Karpas-422 (cell line): ENCODE measurements at regions not wholly inside any gene's neighbourhood (a gene's known extent, or its start where the extent isn't known, plus 50 kb on each side); places are given as distances from the start of the nearest gene placed in this dataset.

Source experiments
- DNase-seq: peaks from one replicate; pipeline ENCODE4 v3.0.0-alpha.2; 2015
- H2AFZ ChIP-seq: fragments of 200-600 bp; sonication (generic); 2 replicates; pipeline ENCODE4 v1.6.1; 2014; ENCODE audit warnings: antibody characterized with exemption, low read length, mixed read lengths
- H3K27ac ChIP-seq: fragments of 200-600 bp; sonication (generic); 2 replicates; pipeline ENCODE4 v1.5.1; 2014; ENCODE audit warnings: mild to moderate bottlenecking, low read length, moderate library complexity
- H3K27me3 ChIP-seq: fragments of 200-600 bp; sonication (generic); 2 replicates; pipeline ENCODE4 v1.6.1; 2014; ENCODE audit warnings: low read length, mixed read lengths
- H3K36me3 ChIP-seq: fragments of 200-600 bp; sonication (generic); 2 replicates; pipeline ENCODE4 v1.6.1; 2014; ENCODE audit warnings: low read length, mixed read lengths; ENCODE audit not compliant: insufficient read depth
- H3K4me1 ChIP-seq: fragments of 200-600 bp; sonication (generic); 2 replicates; pipeline ENCODE4 v1.6.1; 2014; ENCODE audit warnings: mild to moderate bottlenecking, low read length, mixed read lengths
- H3K4me2 ChIP-seq: fragments of 200-600 bp; sonication (generic); 2 replicates; pipeline ENCODE4 v1.6.1; 2014; ENCODE audit warnings: low read length, low read depth, mild to moderate bottlenecking; ENCODE audit not compliant: poor library complexity, severe bottlenecking
- H3K4me3 ChIP-seq: fragments of 200-600 bp; sonication (generic); 2 replicates; pipeline ENCODE4 v1.5.1; 2014; ENCODE audit warnings: mild to moderate bottlenecking, antibody characterized with exemption, low read length, mixed read lengths
- H3K79me2 ChIP-seq: fragments of 200-600 bp; sonication (generic); 2 replicates; pipeline ENCODE4 v1.6.1; 2014; ENCODE audit warnings: mild to moderate bottlenecking, low read length, mixed read lengths
- H3K9ac ChIP-seq: fragments of 200-600 bp; sonication (generic); 2 replicates; pipeline ENCODE4 v1.6.0; 2014; ENCODE audit warnings: low read length
- H3K9me2 ChIP-seq: fragments of 200-600 bp; sonication (generic), shearing (Covaris generic); replicated peaks from 2 replicates; pipeline ENCODE4 v1.6.0; 2014; ENCODE audit warnings: mild to moderate bottlenecking, low read length, moderate library complexity; ENCODE audit not compliant: insufficient read depth
- H3K9me3 ChIP-seq: fragments of 300-700, 200-600 bp; sonication (generic); 2 replicates; pipeline ENCODE4 v1.6.1; 2014; ENCODE audit warnings: low read length, mixed read lengths
- H4K20me1 ChIP-seq: fragments of 200-600 bp; sonication (generic); 2 replicates; pipeline ENCODE4 v1.6.1; 2014; ENCODE audit warnings: mild to moderate bottlenecking, antibody characterized with exemption, low read length, low read depth; ENCODE audit not compliant: insufficient read depth

DNA sequence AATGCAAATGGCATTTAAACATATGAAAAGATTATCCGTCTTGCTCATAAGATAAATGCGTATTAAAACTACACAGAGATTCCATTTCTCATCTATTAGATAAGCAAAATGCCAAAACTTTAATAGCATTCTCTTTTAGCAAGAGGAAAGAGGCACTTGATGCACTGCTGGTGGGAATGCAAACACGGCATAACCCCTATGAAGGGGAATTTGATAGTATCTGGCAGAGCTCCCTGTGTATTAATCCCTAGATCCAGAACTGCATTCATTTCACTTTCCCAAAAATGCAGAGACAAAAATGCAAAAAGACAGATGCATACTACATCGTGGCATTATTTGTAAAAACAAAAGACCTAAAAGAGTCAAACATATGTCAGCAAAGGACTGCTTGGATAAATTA is 193.6 kb upstream of the STARD13 start:
- Histone ChIP-seq H2AFZ (no peak overlapping the region), H3K4me3 (no peak overlapping the region), H3K4me1 (no peaks in the 10 kb centered on the region), H3K9me3 (peaks cover 1% of the 10 kb centered on the region; the same call in 1 of the 2 replicates), H3K9ac (no peak overlapping the region), H3K27ac (no peak overlapping the region), H3K27me3 (no peaks in the 10 kb centered on the region), H3K36me3 (no peaks in the 10 kb centered on the region), H3K4me2 (no peak overlapping the region), H4K20me1 (no peaks in the 10 kb centered on the region), H3K9me2 (no peaks in the 10 kb centered on the region), H3K79me2 (no peaks in the 10 kb centered on the region)
- DNase-seq: no peak

- no peak overlapping the region for H3K4me3 ChIP-seq
- no peak overlapping the region for H2AFZ ChIP-seq
- H3K9me3 ChIP-seq: peaks cover 6% of the 10 kb centered on the region; the same call in 1 of the 2 replicates
- H3K4me2 ChIP-seq: no peak overlapping the region
- no peaks in the 10 kb centered on the region for H3K9me2 ChIP-seq
- no peak for DNase-seq
- no peaks in the 10 kb centered on the region for H3K4me1 ChIP-seq
- H3K36me3 ChIP-seq: no peaks in the 10 kb centered on the region
- no peaks in the 10 kb centered on the region for H4K20me1 ChIP-seq
- H3K9ac ChIP-seq: no peak overlapping the region
- no peaks in the 10 kb centered on the region for H3K79me2 ChIP-seq
- H3K27me3 ChIP-seq: peaks cover under 1% of the 10 kb centered on the region; the same call in 1 of the 2 replicates
- H3K27ac ChIP-seq: no peak overlapping the region
Measured at GRCh38 chr13:33480561-33480960, 195.0 kb upstream of the STARD13 start.

DNA sequence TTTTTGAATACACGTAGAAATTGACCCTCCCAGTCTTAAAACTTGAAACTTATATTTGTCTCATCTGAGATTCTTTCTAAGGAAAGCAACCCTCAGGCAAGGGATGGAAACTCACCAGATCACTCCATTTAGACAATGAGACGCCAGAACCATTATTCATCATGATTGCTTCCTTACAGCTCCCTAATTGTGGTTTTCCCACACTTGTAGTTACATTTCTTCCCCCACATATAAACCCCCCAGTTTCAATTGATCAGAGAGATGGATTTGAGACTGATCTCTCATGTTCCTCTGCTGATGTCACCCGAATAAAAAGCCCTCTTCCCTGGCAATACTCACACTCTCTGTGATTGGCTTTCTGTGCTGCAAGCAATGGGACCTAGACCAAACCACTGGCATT is 197.9 kb upstream of the STARD13 start:
- Histone ChIP-seq H3K4me3 (no peak overlapping the region), H3K9me3 (peaks cover 6% of the 10 kb centered on the region; the same call in 1 of the 2 replicates), H3K27ac (no peak overlapping the region), H3K27me3 (peaks cover 4% of the 10 kb centered on the region; the same call in 1 of the 2 replicates), H3K9me2 (no peaks in the 10 kb centered on the region), H3K9ac (no peak overlapping the region), H3K4me2 (no peak overlapping the region), H2AFZ (no peak overlapping the region), H3K79me2 (no peaks in the 10 kb centered on the region), H4K20me1 (no peaks in the 10 kb centered on the region), H3K4me1 (no peaks in the 10 kb centered on the region), H3K36me3 (no peaks in the 10 kb centered on the region)
- no peak for DNase-seq

DNA sequence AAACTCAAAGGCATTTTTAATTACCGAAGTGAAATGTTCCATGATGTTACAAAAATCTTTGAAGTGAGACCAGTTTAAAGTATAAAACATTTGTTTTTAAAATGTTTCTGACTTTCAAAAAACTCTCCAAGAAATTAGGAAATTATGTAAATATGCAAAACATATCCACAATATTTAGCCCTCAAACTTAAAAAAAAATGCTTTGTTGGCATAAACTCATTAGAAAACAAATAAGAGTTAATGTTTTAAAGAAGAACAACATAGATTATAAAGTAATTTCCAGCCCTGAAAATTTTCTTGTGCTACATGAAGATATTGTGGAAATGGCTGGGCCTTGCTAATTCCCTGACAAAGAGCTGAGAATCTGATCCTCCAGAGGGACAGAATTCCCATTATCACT is 199.7 kb upstream of the STARD13 start:
- no peaks in the 10 kb centered on the region for H3K4me1 ChIP-seq
- no peak overlapping the region for H3K4me2 ChIP-seq
- H3K9ac ChIP-seq: no peak overlapping the region
- H3K4me3 ChIP-seq: no peak overlapping the region
- DNase-seq: no peak
- peaks cover 4% of the 10 kb centered on the region; the same call in 1 of the 2 replicates for H3K27me3 ChIP-seq
- peaks cover 6% of the 10 kb centered on the region; the same call in 1 of the 2 replicates for H3K9me3 ChIP-seq
- no peaks in the 10 kb centered on the region for H3K79me2 ChIP-seq
- no peak overlapping the region for H3K27ac ChIP-seq
- no peaks in the 10 kb centered on the region for H3K9me2 ChIP-seq
- no peak overlapping the region for H2AFZ ChIP-seq
- H3K36me3 ChIP-seq: no peaks in the 10 kb centered on the region
- no peaks in the 10 kb centered on the region for H4K20me1 ChIP-seq

DNA sequence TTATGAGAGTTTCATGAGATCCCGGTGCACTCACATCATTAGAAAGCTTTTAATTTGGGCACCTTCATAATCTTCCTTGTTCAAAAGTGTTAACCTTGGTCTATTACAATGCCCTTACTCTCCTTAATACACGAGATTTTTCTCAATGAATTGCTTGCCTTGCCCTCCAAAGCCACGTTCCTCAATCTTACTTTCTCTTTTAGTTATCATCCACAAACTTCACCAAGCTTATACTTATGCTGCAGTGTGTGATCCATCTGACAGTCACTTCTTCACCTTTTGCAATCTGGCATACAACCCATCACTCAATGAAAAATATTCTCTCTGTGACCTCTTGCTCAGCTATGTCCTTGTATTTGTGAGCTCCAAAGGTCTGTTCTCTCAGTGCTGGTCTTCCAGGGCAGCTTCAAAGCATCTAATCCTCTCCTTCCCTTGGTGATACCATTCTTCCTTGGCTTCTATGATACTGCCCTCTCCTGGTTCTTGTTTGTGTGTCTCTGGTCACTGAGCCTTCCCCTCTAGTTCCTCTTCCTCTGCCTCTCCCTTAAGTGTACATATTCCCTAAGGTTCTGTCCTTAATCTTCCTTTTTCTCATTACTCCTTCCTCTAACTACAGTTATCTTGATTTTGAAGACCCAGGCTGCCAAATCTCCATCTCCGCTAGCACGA is 202.2 kb upstream of the STARD13 start:
- H3K9me3 ChIP-seq: peaks cover 6% of the 10 kb centered on the region; the same call in 1 of the 2 replicates
- H3K27me3 ChIP-seq: peaks cover 4% of the 10 kb centered on the region; the same call in 1 of the 2 replicates
- H3K36me3 ChIP-seq: no peaks in the 10 kb centered on the region
- no peak overlapping the region for H3K4me2 ChIP-seq
- DNase-seq: peak; percentile 58
- H4K20me1 ChIP-seq: no peaks in the 10 kb centered on the region
- H2AFZ ChIP-seq: no peak overlapping the region
- H3K79me2 ChIP-seq: no peaks in the 10 kb centered on the region
- no peak overlapping the region for H3K27ac ChIP-seq
- no peak overlapping the region for H3K4me3 ChIP-seq
- H3K9me2 ChIP-seq: no peaks in the 10 kb centered on the region
- H3K9ac ChIP-seq: no peak overlapping the region
- no peaks in the 10 kb centered on the region; the same call in 1 of the 2 replicates for H3K4me1 ChIP-seq

- H3K27me3 ChIP-seq: peaks cover 4% of the 10 kb centered on the region; the same call in 1 of the 2 replicates
- no peak for DNase-seq
- H3K79me2 ChIP-seq: no peaks in the 10 kb centered on the region
- no peaks in the 10 kb centered on the region for H3K9me2 ChIP-seq
- peaks cover under 1% of the 10 kb centered on the region; the same call in 1 of the 2 replicates for H3K9me3 ChIP-seq
- H4K20me1 ChIP-seq: no peaks in the 10 kb centered on the region
- no peak overlapping the region for H3K4me2 ChIP-seq
- no peak overlapping the region for H3K4me3 ChIP-seq
- no peak overlapping the region for H3K27ac ChIP-seq
- no peak overlapping the region for H2AFZ ChIP-seq
- H3K9ac ChIP-seq: no peak overlapping the region
- H3K4me1 ChIP-seq: no peaks in the 10 kb centered on the region; the same call in 1 of the 2 replicates
- no peaks in the 10 kb centered on the region for H3K36me3 ChIP-seq
Measured at GRCh38 chr13:33489563-33489962, 204.0 kb upstream of the STARD13 start.

DNA sequence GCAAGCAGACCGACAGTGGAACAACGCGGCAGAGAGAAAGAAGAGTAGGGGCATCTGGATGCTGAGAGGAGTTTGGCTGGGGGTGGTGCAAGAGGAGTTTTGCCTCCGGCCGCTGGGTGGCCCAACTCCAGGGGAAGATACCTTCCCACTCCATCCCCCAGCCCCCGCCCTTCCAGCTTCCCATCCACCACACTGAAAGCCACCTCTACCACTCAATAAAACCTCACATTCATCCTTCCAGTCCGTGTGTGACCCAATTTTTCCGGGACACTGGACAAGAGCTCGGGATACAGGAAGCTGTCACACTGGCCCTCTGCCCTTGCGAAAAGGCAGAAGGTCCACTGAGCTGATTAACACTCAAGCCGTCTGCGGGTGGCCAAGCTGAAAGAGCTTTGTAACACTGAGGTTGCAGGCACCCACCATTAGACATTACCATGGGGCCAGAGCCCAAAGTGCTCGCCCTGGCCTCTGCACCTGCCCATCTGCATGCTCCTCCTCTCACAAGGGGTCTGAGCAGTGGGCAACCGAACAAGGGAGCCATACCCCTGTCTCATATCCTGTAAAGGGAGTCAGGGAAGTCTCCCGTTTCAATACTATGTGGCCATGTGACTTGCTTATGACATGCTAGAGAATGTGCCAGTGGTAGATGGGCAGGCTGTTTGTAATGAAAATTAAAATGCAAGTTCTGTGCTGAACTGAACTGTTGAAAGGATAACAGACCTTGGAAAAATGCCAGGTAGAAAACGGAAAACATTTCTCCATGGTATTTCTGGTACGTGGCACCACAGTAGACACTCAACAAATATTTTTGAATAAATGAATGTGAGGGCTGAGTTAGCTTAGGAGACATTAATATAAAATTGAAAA is 205.1 kb upstream of the STARD13 start:
- no peaks in the 10 kb centered on the region; the same call in 1 of the 2 replicates for H3K4me1 ChIP-seq
- H3K27me3 ChIP-seq: peaks cover 2% of the 10 kb centered on the region; the same call in 1 of the 2 replicates
- no peak for DNase-seq
- no peak overlapping the region for H2AFZ ChIP-seq
- H3K9me3 ChIP-seq: no peaks in the 10 kb centered on the region
- no peak overlapping the region for H3K27ac ChIP-seq
- H3K4me2 ChIP-seq: no peak overlapping the region
- H3K79me2 ChIP-seq: no peaks in the 10 kb centered on the region
- H4K20me1 ChIP-seq: no peaks in the 10 kb centered on the region
- H3K9ac ChIP-seq: no peak overlapping the region
- no peaks in the 10 kb centered on the region for H3K36me3 ChIP-seq
- H3K9me2 ChIP-seq: no peaks in the 10 kb centered on the region
- no peak overlapping the region for H3K4me3 ChIP-seq

DNA sequence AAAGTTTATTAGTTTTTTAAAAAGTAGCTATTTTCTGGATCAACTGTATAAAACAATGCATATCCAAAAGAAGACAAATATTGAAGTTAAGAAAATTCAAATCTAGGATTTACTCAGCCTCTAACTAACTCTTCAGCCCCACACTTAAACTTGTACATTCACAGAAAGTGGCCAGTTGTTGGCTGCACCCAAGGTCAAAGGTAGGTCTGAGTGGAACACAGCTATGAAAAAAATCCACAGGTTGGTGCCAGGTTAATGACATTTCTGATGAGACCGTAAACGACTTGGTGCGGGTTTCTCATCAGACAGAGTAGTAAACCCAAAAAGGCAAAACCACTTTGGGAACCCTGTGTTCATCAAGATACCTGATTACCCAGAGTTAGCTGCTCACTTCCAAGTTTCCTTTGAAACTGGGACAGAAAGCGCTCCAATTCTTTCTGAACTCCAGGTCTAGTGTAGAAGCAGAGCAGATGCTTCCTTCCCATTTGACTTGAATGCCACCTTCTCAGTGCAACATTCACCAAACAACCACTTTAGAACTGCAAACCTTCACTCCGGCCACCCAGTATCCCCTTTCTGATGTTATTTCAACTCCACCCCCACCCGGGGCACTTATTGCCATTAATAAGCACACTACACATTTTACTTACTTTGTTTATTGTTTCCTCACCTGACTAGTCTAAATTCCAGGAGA is 208.3 kb upstream of the STARD13 start:
- Histone ChIP-seq H4K20me1 (no peaks in the 10 kb centered on the region), H3K79me2 (no peaks in the 10 kb centered on the region), H3K9me2 (no peaks in the 10 kb centered on the region), H3K36me3 (no peaks in the 10 kb centered on the region), H3K9me3 (no peaks in the 10 kb centered on the region), H3K4me3 (no peak overlapping the region), H3K9ac (no peak overlapping the region), H3K4me1 (no peaks in the 10 kb centered on the region; the same call in 1 of the 2 replicates), H3K27ac (no peak overlapping the region), H3K4me2 (no peak overlapping the region), H3K27me3 (no peaks in the 10 kb centered on the region), H2AFZ (no peak overlapping the region)
- no peak for DNase-seq
